ENCODE measurements at regions not wholly inside any gene's neighbourhood (a gene's known extent, or its start where the extent isn't known, plus 50 kb on each side); places are given as distances from the start of the nearest gene placed in this dataset.

DNA sequence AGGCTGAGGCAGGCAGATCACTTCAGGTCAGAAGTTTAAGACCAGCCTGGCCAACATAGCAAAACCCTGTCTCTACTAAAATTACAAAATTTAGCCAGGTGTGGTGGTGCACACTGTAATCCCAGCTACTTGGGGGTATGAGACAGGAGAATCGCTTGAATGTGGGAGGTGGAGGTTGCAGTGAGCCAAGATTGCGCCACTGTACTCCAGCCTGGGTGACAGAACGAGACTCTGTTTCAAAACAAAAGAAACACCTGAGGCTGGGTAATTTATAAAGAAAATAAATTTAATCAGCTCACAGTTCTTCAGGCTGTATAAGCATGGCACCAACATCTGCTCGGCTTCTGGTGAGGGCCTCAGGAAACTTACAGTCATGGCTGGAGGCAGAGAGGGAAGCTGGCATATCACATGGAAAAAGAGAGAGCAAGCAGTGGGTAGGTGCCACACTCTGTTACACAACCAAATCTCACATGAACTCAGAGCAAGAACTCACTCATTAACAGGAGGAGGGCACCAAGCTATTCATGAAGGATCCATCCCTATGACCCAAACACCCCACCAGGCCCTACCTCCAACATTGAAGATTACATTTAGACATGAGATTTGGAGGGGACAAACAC lies 244.1 kb upstream of the RBBP8 start:
- Histone ChIP-seq H3K27ac (no peak overlapping the region), H3K27me3 (no peaks in the 10 kb centered on the region), H3K9me3 (no peaks in the 10 kb centered on the region), H3K9ac (ENCODE audit: low read depth in 2 of 2, low read length in 2 of 2) (no peak overlapping the region), H3K4me1 (no peaks in the 10 kb centered on the region), H3K4me3 (no peak overlapping the region), H3K36me3 (no peaks in the 10 kb centered on the region)
- DNase-seq = no peak
- intact Hi-C loops (cut with DNase I) = no loop called here
- TF ChIP-seq CTCF (IDR thresholded peaks at IDR 0.05) = no peak

DNA sequence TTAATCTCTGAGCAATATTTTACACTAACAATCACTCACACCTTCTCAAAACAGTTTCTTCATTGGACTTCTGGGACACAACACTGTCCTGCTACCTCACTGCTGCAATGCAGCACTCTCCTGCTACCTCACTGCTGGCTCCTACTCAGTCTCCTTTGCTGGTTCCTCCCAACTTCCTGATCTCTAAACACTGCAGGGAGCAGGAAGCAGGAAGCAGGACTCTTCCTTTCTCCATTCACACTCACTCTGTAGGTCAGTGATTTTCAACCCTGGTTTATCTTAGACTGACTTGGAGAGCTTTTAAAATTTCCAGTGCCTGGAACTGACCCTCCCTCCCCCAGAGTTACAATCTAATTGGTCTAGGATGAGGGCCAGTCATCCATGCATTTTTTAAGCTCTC lies 243.4 kb upstream of the RBBP8 start:
- no peak overlapping the region for H3K9ac ChIP-seq (ENCODE audit: low read depth in 2 of 2, low read length in 2 of 2)
- no peaks in the 10 kb centered on the region for H3K9me3 ChIP-seq
- H3K4me1 ChIP-seq = no peaks in the 10 kb centered on the region
- H3K36me3 ChIP-seq = no peaks in the 10 kb centered on the region
- H3K4me3 ChIP-seq = no peak overlapping the region
- H3K27me3 ChIP-seq = no peaks in the 10 kb centered on the region
- no peak for DNase-seq
- intact Hi-C loops (cut with DNase I) = no loop called here
- H3K27ac ChIP-seq = no peak overlapping the region
- no peak for TF ChIP-seq CTCF (IDR thresholded peaks at IDR 0.05)

DNA sequence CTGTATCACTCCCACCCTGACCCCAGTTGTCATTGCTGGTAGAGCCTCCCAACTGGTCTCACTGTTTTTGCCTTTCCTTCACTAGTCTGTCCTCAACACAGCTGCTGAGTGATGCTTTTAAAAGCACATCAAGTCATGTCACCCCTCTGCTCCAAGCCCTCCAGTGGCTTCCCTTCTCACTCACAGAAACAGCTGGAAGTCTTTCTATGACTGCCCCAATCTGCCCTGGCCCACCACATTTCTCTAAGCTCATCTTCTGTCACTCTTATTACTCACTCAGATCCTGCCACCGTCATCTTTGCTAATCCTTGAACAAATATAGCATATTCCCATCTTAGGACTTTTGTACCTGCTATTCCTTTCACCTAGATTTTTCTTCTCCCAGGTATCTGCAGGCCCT lies 242.6 kb upstream of the RBBP8 start:
- H3K27me3 ChIP-seq = no peaks in the 10 kb centered on the region
- intact Hi-C loops (cut with DNase I) = no loop called here
- no peak overlapping the region for H3K9ac ChIP-seq (ENCODE audit: low read depth in 2 of 2, low read length in 2 of 2)
- H3K4me1 ChIP-seq = no peaks in the 10 kb centered on the region
- H3K9me3 ChIP-seq = no peaks in the 10 kb centered on the region
- DNase-seq = no peak
- no peak overlapping the region for H3K4me3 ChIP-seq
- H3K27ac ChIP-seq = no peak overlapping the region
- H3K36me3 ChIP-seq = no peaks in the 10 kb centered on the region
- no peak for TF ChIP-seq CTCF (IDR thresholded peaks at IDR 0.05)

DNA sequence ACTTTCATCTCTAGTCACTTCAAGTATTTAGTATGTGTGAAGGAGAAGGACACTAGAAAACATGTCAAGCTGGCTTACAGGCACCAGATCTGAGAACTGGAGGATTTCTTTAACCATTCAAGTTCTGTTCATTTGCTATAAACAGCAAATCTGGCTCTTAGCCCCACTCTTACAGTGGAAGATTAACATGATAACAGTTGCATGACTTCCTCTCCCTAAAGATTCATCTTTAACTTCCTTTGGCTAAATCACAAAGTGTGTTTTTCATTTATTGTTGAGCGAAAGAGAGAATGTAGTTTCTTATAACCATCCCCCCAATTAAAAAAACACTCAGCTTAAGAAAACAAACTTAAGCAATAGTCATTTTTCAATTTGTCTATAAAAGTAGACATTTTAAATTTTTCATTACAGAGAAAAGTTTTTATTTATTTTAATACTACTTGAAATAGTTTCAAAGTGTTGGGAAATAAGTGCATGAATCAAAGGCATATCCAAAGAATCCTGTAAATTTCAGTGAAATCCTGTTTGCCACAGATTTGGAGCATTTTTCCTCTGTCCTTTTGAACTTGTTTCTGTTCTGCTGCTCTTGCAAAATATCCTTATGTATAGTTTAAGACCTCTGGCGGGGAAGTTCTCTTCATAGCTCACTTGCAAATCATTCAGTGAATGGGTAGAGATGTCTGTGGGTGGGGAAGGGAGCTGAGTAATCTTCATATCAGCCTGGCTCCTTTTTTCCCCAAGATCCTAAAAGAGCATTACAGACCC lies 241.0 kb upstream of the RBBP8 start:
- no peaks in the 10 kb centered on the region for H3K27me3 ChIP-seq
- H3K9ac ChIP-seq (ENCODE audit: low read depth in 2 of 2, low read length in 2 of 2) = no peak overlapping the region
- H3K4me1 ChIP-seq = no peaks in the 10 kb centered on the region
- no peak for DNase-seq
- no peaks in the 10 kb centered on the region for H3K36me3 ChIP-seq
- intact Hi-C loops (cut with DNase I) = no loop called here
- no peak for TF ChIP-seq CTCF (IDR thresholded peaks at IDR 0.05)
- H3K27ac ChIP-seq = no peak overlapping the region
- no peak overlapping the region for H3K4me3 ChIP-seq
- no peaks in the 10 kb centered on the region for H3K9me3 ChIP-seq

DNA sequence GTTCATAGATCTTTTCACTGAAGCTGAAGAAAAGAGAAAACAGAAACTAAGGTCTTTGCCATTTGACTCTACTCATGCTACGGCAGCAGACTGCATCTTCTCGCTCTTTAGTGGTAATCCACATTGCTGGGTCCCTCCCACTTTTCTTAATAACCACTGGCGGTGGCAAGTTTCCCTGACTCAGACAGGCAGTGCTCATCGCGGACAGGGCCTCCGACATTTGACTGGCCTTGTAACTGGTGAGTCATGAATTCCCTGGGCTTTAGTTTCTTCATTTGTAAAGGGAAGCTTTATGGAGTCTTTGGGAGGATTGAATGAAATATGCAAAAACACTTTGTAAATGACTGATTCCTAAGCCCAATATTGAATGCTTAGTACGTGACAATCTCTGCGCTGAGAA lies 238.2 kb upstream of the RBBP8 start:
- no peak overlapping the region for H3K9ac ChIP-seq (ENCODE audit: low read depth in 2 of 2, low read length in 2 of 2)
- DNase-seq = no peak
- H3K27me3 ChIP-seq = no peaks in the 10 kb centered on the region
- H3K9me3 ChIP-seq = no peaks in the 10 kb centered on the region
- H3K27ac ChIP-seq = no peak overlapping the region
- no peak for TF ChIP-seq CTCF (IDR thresholded peaks at IDR 0.05)
- no peaks in the 10 kb centered on the region for H3K36me3 ChIP-seq
- no peak overlapping the region for H3K4me3 ChIP-seq
- intact Hi-C loops (cut with DNase I) = no loop called here
- H3K4me1 ChIP-seq = no peaks in the 10 kb centered on the region

Measured in colonic mucosa (tissue), 4 donors.